Endothelial cell of umbilical vein (primary cell): ENCODE measurements at regions not wholly inside any gene's neighbourhood (a gene's known extent, or its start where the extent isn't known, plus 50 kb on each side); places are given as distances from the start of the nearest gene placed in this dataset.

Experiments
- EZH2 ChIP-seq: IDR thresholded peaks from 2 replicates; pipeline ENCODE4 v1.6.1; 2012; ENCODE audit warnings: borderline replicate concordance, low read depth, mild to moderate bottlenecking, moderate library complexity, low read length, inconsistent platforms; ENCODE audit not compliant: severe bottlenecking
- POLR2A ChIP-seq: IDR thresholded peaks from 2 replicates; pipeline ENCODE4 v1.6.1; 2012; ENCODE audit warnings: low read depth, mild to moderate bottlenecking, control low read depth, low read length
- POLR2AphosphoS5 ChIP-seq: IDR thresholded peaks from 2 replicates; pipeline ENCODE4 v1.6.1; 2012; ENCODE audit warnings: low read depth, mild to moderate bottlenecking, control low read depth, low read length, moderate library complexity; ENCODE audit not compliant: insufficient read depth
- TF ChIP-seq, protein P1 (sequence below), 2 donors: IDR thresholded peaks; 1 replicate in 1 of 2; 2 replicates in 1 of 2; pipeline ENCODE4 v1.5.1; 2011; ENCODE audit warnings: low read length in 2 of 2, mild to moderate bottlenecking in 2 of 2, moderate library complexity in 2 of 2, control low read depth in 1 of 2, inconsistent platforms in 1 of 2, low read depth in 1 of 2; ENCODE audit not compliant: insufficient read depth in 1 of 2; ENCODE audit errors: extremely low read depth in 1 of 2

DNA sequence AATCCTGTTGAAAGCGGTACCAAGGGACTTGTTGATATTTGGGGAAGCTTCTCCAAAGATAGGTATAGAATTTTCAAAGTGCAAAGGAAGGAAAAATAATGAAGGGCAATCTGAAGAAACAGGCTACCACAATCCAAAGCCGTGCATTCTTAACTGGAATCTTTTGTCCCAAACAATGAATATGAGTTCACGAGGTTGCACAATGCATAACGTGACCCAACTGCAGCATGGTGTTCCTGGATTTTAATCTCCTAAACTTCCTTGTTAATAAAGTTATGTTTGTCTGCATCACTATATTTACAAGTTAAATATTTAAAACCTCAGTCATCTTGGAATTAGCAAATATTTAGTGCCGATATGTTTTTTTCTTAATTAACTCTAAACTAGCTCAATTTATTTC, 203.7 kb downstream of the WDR11 start:
- TF ChIP-seq, protein P1, sequence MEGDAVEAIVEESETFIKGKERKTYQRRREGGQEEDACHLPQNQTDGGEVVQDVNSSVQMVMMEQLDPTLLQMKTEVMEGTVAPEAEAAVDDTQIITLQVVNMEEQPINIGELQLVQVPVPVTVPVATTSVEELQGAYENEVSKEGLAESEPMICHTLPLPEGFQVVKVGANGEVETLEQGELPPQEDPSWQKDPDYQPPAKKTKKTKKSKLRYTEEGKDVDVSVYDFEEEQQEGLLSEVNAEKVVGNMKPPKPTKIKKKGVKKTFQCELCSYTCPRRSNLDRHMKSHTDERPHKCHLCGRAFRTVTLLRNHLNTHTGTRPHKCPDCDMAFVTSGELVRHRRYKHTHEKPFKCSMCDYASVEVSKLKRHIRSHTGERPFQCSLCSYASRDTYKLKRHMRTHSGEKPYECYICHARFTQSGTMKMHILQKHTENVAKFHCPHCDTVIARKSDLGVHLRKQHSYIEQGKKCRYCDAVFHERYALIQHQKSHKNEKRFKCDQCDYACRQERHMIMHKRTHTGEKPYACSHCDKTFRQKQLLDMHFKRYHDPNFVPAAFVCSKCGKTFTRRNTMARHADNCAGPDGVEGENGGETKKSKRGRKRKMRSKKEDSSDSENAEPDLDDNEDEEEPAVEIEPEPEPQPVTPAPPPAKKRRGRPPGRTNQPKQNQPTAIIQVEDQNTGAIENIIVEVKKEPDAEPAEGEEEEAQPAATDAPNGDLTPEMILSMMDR (IDR thresholded peaks at IDR 0.05; ENCODE audit: extremely low read depth in 1 of 2, insufficient read depth in 1 of 2, low read depth in 1 of 2, low read length in 2 of 2), result no peak
- TF ChIP-seq POLR2AphosphoS5 (no peak), POLR2A (no peak), EZH2 (no peak)
